GM21737 (cell line): ENCODE measurements at regions not wholly inside any gene's neighbourhood (a gene's known extent, or its start where the extent isn't known, plus 50 kb on each side); places are given as distances from the start of the nearest gene placed in this dataset.

Source experiments
- ATAC-seq: cut with Tn5 transposase; IDR thresholded peaks from one replicate; pipeline ENCODE4 v1.9.1; 2021; ENCODE audit warnings: mild to moderate bottlenecking, moderate library complexity; ENCODE audit not compliant: unreplicated experiment

GRCh38 chr3:43932921-43933320 lies 242.2 kb downstream of the ABHD5 start:
- ATAC-seq = no peak

DNA sequence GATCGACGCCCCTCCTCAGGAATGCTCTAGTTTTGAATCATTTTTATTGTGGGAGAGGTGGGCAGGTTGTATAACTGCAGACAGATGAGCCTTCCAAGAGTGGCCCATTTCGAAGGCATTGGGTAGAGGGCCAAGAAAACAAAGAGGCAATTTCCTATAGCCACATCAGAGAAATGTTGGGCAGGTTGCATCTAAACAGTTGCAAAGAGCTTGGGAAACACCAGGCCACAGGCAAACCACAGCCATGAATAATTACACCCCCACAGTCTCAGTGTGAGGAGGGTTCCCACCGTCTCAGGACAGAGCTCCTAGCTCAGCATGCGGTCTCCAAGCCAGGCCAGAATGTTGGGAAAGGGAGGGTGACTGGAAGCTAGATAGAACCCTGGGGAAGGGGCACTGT lies 257.3 kb downstream of the ABHD5 start:
- ATAC-seq = no peak

DNA sequence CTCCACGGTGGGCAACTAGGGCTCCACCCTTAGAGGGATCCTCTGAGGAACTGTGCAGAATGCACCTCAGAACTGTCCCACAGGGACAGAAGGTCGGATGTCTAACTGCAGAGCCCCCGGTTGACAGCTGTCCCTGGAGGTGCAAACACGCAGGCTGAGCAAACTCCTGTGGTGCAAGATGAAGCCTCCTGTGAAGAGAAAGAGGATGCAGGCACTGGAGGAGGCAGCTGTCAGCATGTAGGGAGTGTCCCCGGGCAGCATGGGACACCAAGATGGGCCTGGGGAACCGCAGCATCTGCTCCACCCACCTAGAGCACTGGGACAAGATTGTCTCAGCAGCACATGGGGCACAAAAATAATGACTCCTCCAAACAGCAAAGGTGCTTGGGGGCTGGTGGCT lies 258.9 kb downstream of the ABHD5 start:
- no peak for ATAC-seq

DNA sequence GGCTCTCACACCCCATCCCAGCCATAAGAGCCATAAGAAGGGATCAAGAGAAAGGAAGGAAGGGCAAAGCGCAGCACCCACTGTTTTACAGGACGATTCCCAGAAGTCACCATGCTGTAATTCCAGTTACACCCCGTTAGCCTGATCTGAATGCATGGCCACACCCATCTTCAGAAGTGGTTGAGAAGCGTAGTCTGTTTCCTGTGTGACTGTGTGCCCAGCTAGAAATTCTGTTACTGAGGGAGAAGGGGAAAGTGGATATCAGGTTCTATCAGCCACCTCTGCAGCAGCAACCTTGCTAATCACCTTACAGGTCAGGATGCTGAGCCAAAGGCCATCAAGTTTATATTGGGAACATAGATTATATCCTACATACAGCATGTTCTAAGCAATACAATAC lies 260.0 kb downstream of the ABHD5 start:
- no peak for ATAC-seq

GRCh38 chr3:43951813-43952212 lies 261.1 kb downstream of the ABHD5 start:
- no peak for ATAC-seq

DNA sequence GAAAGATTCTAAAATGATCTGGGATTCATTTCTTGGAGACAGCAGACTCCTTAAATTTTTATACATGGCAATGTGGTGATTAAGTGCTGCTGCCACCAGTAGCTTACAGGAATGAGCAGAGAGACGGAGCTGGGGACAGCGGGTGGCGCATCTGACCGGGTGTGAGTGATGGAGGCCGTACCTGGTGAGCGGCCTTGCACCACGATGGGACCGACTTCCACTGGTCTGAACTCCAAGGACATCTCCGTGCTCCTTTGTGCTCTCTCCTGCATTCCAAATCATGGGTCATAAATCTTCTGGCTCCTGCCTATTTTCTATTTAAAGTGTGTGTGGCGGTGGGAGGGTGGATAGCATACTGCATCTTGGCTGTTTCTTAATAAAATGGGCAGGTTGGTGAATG lies 262.6 kb downstream of the ABHD5 start:
- ATAC-seq = no peak

- ATAC-seq = no peak
These were observed 263.3 kb downstream of the ABHD5 start for GRCh38 chr3:43953814-43954692.

GRCh38 chr3:43956945-43957344 lies 266.2 kb downstream of the ABHD5 start:
- no peak for ATAC-seq

DNA sequence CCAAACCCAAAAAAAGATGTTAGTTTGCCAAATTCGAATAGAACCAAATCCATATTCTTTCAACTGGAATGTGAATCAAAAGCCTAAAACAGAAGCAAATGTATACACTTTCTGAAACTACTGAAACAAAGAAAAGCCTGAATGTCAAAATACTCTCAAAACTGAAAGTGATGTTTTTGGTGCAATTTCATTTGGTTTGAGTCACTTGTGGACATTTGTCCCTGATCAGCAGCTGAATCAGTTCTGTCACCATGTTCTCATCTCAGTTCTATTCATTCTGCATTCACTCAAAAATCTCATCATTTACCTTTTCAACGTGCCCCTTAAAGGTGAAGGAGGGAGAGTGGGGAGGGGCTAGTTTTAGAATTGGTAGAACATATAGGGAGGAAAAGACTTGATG lies 266.8 kb downstream of the ABHD5 start:
- no peak for ATAC-seq

DNA sequence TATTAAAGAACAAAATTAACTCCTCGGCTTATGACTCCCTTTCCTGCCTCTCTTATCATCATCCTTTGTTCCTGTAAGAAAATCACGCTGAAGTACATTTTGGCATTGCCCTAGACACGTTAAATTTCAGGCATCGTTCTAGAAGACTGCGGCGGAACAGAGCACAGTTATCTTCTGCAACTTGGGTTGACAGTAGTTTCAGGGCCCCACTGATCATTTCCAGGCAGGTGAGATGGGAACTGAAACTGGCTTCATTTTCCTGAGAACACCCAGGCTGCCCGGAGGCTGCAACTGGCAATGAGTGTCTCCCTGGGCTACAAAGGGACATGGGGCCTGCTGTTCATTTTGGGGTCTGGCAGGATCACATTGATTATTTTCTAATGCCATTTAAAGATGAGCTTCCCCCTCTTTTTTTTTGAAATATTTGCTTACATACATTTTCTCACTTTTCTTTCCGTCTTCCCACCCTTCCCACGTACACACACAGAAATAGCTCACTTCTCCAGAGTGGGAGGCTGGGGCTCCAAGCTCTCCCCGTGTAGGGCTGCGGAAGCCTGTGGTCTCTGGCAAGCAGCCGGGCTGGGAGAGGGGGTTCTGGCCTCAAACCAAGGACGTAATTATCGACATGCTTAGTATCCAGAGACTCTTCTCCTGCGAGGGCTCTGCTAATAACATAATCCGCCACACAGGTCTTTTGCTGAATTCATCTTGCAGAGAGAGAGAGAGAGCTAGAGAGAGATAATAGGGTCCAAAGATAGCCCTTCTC lies 267.4 kb downstream of the ABHD5 start:
- ATAC-seq = no peak

DNA sequence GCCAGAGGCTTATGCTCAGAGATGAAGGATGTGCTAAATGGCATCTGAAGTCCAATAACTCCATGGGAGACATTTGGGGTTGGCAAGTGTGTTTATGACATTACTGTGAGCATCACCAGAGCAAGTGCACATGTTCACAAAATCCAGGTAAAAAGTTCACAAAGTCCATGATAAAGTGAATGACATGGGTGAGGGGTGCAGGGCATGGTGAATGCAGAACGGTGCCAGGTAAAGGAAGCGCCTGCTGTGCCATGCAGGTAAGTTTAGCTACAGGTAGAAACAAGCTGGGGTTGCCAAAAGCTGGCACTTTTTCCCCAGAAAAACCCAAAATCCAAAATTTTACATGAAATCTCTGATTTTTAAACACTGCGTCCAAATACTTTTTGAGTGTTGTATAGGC lies 268.2 kb downstream of the ABHD5 start:
- ATAC-seq = no peak

DNA sequence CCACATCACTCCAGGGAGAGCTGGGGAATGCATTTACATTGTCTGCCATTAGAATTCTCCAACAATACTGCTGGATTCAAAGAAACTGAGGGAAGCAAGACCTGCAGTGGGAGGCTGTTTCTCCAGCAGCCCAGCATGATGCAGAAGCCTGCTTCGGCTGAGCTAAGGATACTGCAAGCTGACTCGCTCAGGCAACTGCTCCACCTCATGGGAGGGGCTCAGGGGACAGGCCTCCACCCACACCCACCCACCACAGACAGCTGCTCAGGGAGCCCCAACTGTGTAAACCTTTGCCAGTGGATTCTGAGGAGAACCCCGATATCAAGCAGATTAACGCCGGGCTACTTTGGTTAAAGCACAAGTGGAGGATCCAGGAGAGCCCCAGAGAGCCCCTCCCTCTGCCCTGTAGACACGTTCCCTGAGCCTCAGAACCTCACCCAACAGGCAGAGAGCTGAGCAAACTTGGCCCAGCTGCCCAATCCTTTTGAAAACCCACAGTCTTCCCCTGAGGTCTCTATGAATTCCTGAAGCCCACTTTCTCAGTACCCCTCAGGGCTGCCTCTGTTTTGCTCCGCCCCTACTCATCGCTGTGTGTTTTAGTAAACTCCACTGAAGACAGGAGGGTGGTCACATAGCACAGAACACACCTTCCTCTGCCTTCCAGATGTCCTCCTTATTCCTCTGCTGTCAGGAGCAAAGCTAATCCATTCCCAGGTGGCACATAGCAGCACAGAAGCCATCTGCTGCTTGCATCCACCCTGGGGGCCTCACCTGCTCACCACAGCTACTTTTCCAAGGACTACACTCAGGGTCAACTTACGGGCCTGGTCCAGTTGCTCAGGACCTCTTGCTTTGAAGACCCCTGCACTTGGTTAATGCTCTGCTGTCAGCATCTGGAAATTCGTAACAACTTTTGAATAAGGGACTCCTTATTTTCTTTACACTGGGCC lies 269.0 kb downstream of the ABHD5 start:
- ATAC-seq = no peak

DNA sequence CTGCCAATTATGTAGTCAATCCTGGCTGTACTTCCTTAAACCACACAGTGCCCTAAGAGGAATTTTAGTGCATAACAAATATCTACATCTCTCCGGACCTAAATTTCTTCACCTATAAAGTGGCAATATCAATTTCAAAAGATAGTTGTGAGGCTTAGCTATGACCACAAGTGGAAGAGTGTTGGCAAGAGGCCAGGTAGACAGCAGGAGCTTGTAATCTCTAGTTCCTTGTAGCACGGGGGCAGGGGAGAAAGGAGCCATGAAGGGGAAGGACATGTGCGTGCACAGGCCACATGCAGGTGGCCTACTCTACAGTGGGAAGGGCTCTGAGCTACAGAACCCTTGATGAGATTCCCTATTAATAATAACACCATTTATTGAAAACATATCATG lies 269.7 kb downstream of the ABHD5 start:
- ATAC-seq = no peak

GRCh38 chr3:43962043-43962442 lies 271.3 kb downstream of the ABHD5 start:
- no peak for ATAC-seq

DNA sequence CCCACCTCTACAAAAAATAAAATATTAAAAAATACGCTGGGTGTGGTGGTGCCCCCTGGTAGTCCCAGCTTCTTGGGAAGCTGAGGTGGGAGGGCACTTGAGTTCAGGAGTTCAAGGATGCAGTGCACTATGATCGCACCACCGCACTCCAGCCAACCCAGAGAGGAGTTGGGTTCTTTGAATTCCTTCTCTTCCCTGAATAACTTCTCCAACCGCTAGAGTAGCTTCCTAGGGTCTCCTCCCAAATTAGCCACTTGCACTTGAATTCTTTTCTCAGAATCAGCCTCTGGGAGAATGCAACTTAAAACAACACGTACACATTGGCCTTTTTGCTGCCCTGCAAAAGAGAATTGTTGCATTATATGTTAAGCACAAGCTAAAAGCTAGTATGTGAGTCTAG lies 272.5 kb downstream of the ABHD5 start:
- no peak for ATAC-seq

DNA sequence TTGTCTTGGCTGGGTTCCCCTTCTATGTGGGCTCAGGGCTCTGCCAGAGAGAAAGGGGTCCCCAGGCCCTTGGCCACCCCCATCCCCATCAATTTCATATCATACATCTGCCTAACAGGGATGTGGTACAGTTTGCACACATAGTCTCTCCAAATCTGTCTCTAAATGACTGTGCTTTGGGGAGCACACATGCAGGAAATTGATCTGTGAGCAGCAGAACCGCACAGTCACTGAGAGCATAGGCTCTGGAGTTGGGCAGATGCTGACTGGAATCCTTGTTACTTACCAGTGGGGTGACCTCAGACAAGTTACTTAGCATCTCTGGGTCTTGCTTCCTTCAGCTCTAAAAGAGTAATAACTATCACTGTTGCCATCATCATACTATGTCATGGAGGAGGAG lies 273.9 kb downstream of the ABHD5 start:
- no peak for ATAC-seq

- no peak for ATAC-seq
These were observed 274.9 kb downstream of the ABHD5 start for GRCh38 chr3:43965656-43966055.

DNA sequence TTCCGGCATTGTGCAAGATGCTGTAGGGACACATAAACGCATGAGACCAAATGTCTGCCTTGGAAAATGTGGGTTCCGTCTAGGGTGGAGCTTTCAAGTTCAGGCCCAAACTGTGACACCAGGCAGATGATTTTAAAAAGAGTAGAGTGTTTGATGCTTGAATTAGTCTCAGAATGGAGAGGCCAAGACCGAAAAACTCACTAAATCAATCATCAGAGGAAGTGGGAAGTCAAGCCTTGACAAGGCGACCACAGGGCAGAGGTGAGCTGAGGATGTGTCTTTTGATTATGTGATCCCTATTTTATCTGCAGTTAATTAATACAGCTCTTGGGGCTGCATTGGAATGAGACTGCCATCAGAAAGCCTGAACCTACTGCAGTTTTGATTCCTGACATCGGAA lies 275.4 kb downstream of the ABHD5 start:
- no peak for ATAC-seq

- ATAC-seq = no peak
These were observed 275.2 kb upstream of the TOPAZ1 start for GRCh38 chr3:43966530-43966929.

DNA sequence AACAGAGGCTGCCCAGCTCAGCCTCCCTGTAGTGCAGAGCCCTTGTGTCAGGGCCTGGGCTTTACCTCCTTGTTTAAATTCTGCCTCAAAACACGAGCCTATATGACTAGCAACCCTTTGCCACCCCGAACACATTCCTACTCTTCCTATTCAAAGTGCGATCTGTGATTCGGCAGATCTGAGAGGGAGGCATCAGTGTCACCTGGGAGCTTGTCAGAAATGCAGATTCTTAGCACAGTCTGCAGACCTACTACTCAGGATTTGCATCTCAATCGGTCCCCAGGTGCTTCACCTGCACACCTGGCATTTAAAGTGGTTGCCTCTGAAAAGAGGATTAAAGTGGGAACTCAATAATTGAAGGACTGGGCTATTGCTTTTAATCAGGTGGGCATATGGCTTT lies 273.2 kb upstream of the TOPAZ1 start:
- no peak for ATAC-seq

DNA sequence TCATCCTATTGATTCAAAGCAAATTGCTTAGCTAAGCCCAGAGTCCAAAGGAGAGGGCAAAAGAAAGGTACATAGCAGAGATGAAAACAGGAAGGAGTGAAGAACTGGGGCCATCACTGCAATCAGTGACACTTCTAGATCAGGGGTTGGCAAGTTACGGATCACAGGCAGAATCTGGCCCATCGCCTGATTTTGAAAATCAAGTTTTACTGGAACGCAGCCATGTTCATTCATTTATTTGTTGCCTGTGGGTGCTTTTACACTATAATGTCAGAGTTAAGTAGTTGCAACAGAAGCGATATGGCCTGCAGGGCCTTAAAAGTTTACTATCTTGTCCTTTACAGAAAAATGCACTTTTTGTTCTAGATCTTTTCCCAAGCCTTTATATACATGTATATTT lies 271.7 kb upstream of the TOPAZ1 start:
- ATAC-seq = no peak
